ENCODE measurements at regions not wholly inside any gene's neighbourhood (a gene's known extent, or its start where the extent isn't known, plus 50 kb on each side); places are given as distances from the start of the nearest gene placed in this dataset.
"Not testable (repeated sequence)": the region's sequence is repeated elsewhere in the genome, so short reads cannot be mapped to it uniquely, and the experiment has no call there.

DNA sequence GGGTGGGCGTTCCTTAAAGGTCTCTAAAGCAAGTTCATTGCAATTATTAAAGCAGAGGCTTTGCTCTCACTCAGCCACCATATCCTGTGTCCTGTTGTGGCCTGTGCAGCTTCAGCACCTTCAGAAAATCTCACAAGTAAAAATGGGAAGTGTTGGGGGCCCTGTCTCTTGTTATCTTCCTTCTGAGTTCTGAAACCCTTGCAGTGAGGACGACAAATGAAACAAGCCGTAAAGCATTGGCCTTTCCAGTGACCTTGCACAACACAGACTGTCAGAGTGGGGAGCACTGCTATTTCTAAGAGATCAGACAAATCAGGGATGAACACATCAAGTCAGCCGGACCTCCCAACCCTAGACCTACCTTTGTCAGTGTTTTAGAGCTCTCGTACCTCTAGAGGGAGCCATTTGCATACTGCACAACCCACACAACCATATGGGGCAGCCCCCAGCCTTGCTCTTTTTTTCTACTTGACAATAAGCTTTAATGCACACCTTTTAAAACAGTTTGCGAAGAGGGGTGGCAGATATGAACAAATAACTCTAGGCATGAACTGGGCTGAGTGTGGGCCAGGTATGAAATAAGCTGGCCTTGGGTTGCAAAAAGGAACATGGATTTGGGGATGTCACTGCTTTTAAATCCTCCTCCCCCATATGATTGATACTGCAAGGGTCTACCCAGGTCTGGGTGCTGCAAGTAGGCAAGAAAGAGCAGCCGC, 89.8 kb downstream of the KATNIP start:
- Histone ChIP-seq H3K36me3 (ENCODE audit: control insufficient read depth in 4 of 4, insufficient read depth in 4 of 4, low read length in 3 of 4) (peaks cover 0 to 2% (median 0%) of the 10 kb centered on the region in 4 experiments), H3K9me3 (ENCODE audit: control extremely low read depth in 1 of 5, control insufficient read depth in 4 of 5, insufficient read depth in 2 of 5, low read depth in 1 of 5, low read length in 4 of 5) (no peaks in the 10 kb centered on the region), H3K27ac (ENCODE audit: insufficient read depth in 1 of 2, low read depth in 1 of 2, low read length in 2 of 2, poor library complexity in 1 of 2, severe bottlenecking in 2 of 2) (no peak overlapping the region), H3K27me3 (replicated peaks in 2 of 5; ENCODE audit: control insufficient read depth in 4 of 5, insufficient read depth in 5 of 5, low read length in 4 of 5) (no peaks in the 10 kb centered on the region), H3K4me3 (ENCODE audit: control insufficient read depth in 1 of 7, extremely low read depth in 1 of 7, insufficient read depth in 4 of 7, low read depth in 2 of 7, low read length in 6 of 7) (no peak overlapping the region), H3K4me1 (ENCODE audit: control extremely low read depth in 1 of 4, control insufficient read depth in 4 of 4, insufficient read depth in 4 of 4, low read length in 3 of 4) (peaks cover 0 to 14% (median 2%) of the 10 kb centered on the region in 4 experiments)
- CTCF ChIA-PET, result interaction anchor here (0.6 to 1.5 kb wide), 9 partner anchors 9 to 437 kb away, joined by 3 to 5 read pairs (median 4); no protein-coding TSS in a partner anchor
- DNase-seq, result peak; percentile 29 to 57 (median 51)
- 60% methylated on average over 4 of the region's 7 CpGs for WGBS (ENCODE audit: insufficient coverage)
- POLR2A ChIA-PET, result no interaction called here

DNA sequence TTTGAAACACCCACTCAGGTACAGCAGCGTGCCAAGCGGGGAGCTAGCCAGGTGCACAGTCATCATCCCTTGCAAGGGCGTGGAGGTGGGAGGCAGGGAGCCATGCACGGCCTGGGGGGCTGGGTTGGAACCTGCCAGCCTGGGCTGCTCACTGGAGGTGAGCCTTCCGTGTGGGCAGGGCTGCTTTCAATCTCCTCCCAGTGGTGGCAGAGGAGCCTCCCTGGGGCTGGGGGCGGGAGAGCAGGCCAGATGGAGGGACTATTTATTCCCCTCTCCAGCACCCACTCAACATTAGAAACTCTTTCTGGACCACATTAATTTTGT, 90.3 kb downstream of the KATNIP start:
- ChIA-PET POLR2A (no interaction called here), CTCF (interaction anchor here (0.8 to 1.5 kb wide), 7 partner anchors 9 to 436 kb away, joined by 3 to 5 read pairs (median 4); no protein-coding TSS in a partner anchor)
- Histone ChIP-seq H3K27ac (ENCODE audit: insufficient read depth in 1 of 2, low read depth in 1 of 2, low read length in 2 of 2, poor library complexity in 1 of 2, severe bottlenecking in 2 of 2) (no peak overlapping the region), H3K4me3 (ENCODE audit: control insufficient read depth in 1 of 7, extremely low read depth in 1 of 7, insufficient read depth in 4 of 7, low read depth in 2 of 7, low read length in 6 of 7) (no peak overlapping the region), H3K9me3 (ENCODE audit: control extremely low read depth in 1 of 5, control insufficient read depth in 4 of 5, insufficient read depth in 2 of 5, low read depth in 1 of 5, low read length in 4 of 5) (no peaks in the 10 kb centered on the region), H3K4me1 (ENCODE audit: control extremely low read depth in 1 of 4, control insufficient read depth in 4 of 4, insufficient read depth in 4 of 4, low read length in 3 of 4) (peaks cover 0 to 14% (median 2%) of the 10 kb centered on the region in 4 experiments), H3K27me3 (replicated peaks in 2 of 5; ENCODE audit: control insufficient read depth in 4 of 5, insufficient read depth in 5 of 5, low read length in 4 of 5) (no peaks in the 10 kb centered on the region), H3K36me3 (ENCODE audit: control insufficient read depth in 4 of 4, insufficient read depth in 4 of 4, low read length in 3 of 4) (peaks cover 0 to 2% (median 0%) of the 10 kb centered on the region in 4 experiments)
- WGBS (ENCODE audit: insufficient coverage), result 100% methylated on average over 5 of the region's 6 CpGs
- no peak for DNase-seq

GRCh38 chr16:27641260-27641659, 91.3 kb downstream of the KATNIP start:
- WGBS (ENCODE audit: insufficient coverage), result 99% methylated on average over 7 of the region's 9 CpGs
- Histone ChIP-seq H3K27ac (ENCODE audit: insufficient read depth in 1 of 2, low read depth in 1 of 2, low read length in 2 of 2, poor library complexity in 1 of 2, severe bottlenecking in 2 of 2) (no peak overlapping the region), H3K36me3 (ENCODE audit: control insufficient read depth in 4 of 4, insufficient read depth in 4 of 4, low read length in 3 of 4) (peaks cover 0 to 2% (median 0%) of the 10 kb centered on the region in 4 experiments), H3K4me3 (ENCODE audit: control insufficient read depth in 1 of 7, extremely low read depth in 1 of 7, insufficient read depth in 4 of 7, low read depth in 2 of 7, low read length in 6 of 7) (no peak overlapping the region), H3K9me3 (ENCODE audit: control extremely low read depth in 1 of 5, control insufficient read depth in 4 of 5, insufficient read depth in 2 of 5, low read depth in 1 of 5, low read length in 4 of 5) (no peaks in the 10 kb centered on the region), H3K27me3 (replicated peaks in 2 of 5; ENCODE audit: control insufficient read depth in 4 of 5, insufficient read depth in 5 of 5, low read length in 4 of 5) (no peaks in the 10 kb centered on the region), H3K4me1 (ENCODE audit: control extremely low read depth in 1 of 4, control insufficient read depth in 4 of 4, insufficient read depth in 4 of 4, low read length in 3 of 4) (peaks cover 0 to 16% (median under 1%) of the 10 kb centered on the region in 4 experiments)
- CTCF ChIA-PET, result interaction anchor here (1.1 kb wide), 1 partner anchor 20 kb away, joined by 3 read pairs; no protein-coding TSS in a partner anchor
- no peak for DNase-seq
- POLR2A ChIA-PET, result no interaction called here

DNA sequence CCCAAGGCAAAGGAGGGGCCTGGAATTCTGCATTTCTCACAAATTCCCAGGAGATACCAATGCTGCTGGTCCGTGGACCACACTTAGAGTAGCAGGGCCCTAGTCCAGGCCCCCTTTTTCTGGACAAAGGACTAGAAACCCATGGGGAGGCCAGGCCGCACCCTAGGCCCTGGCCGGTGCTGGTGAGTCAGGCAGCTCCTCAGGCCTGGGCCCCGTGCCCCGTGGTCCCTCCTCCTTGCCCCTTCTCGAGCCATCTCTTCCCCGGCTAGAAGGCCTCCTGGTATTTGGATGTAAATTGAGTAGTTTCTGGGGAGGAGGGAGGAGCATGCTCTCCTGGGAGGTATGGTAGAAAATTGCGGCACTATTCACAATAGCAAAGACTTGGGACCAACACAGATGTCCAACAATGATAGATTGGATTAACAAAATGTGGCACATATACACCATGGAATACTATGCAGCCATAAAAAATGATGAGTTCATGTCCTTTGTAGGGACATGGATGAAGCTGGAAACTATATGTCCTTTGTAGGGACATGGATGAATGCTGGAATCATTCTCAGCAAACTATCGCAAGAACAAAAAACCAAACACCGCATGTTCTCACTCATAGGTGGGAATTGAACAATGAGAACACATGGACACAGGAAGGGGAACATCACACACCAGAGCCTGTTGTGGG, 91.9 kb downstream of the KATNIP start:
- H3K9me3 ChIP-seq (ENCODE audit: control extremely low read depth in 1 of 5, control insufficient read depth in 4 of 5, insufficient read depth in 2 of 5, low read depth in 1 of 5, low read length in 4 of 5); H3K36me3 ChIP-seq (ENCODE audit: control insufficient read depth in 4 of 4, insufficient read depth in 4 of 4, low read length in 3 of 4); H3K4me3 ChIP-seq (ENCODE audit: control insufficient read depth in 1 of 7, extremely low read depth in 1 of 7, insufficient read depth in 4 of 7, low read depth in 2 of 7, low read length in 6 of 7); H3K27me3 ChIP-seq (replicated peaks in 2 of 5; ENCODE audit: control insufficient read depth in 4 of 5, insufficient read depth in 5 of 5, low read length in 4 of 5); H3K27ac ChIP-seq (ENCODE audit: insufficient read depth in 1 of 2, low read depth in 1 of 2, low read length in 2 of 2, poor library complexity in 1 of 2, severe bottlenecking in 2 of 2); POLR2A ChIA-PET; DNase-seq: not testable (repeated sequence)
- peaks cover 0 to 22% (median 0%) of the 10 kb centered on the region in 4 experiments for H3K4me1 ChIP-seq (ENCODE audit: control extremely low read depth in 1 of 4, control insufficient read depth in 4 of 4, insufficient read depth in 4 of 4, low read length in 3 of 4)
- CTCF ChIA-PET, result interaction anchor here (0.5 to 1.3 kb wide), 3 partner anchors 21 to 539 kb away, joined by 3 to 4 read pairs (median 3); no protein-coding TSS in a partner anchor
- WGBS (ENCODE audit: insufficient coverage), result 95% methylated on average over 6 of the region's 10 CpGs

- POLR2A ChIA-PET, result no interaction called here
- no peaks in the 10 kb centered on the region for H3K9me3 ChIP-seq (ENCODE audit: control extremely low read depth in 1 of 5, control insufficient read depth in 4 of 5, insufficient read depth in 2 of 5, low read depth in 1 of 5, low read length in 4 of 5)
- peak; percentile 5 to 33 (median 24) for DNase-seq
- no peak overlapping the region for H3K4me3 ChIP-seq (ENCODE audit: control insufficient read depth in 1 of 7, extremely low read depth in 1 of 7, insufficient read depth in 4 of 7, low read depth in 2 of 7, low read length in 6 of 7)
- CTCF ChIA-PET, result interaction anchor here (0.7 to 1.3 kb wide), 2 partner anchors 14 to 428 kb away, joined by 3 read pairs; no protein-coding TSS in a partner anchor
- 98% methylated on average over 4 of the region's 4 CpGs for WGBS (ENCODE audit: insufficient coverage)
- H3K27ac ChIP-seq (ENCODE audit: insufficient read depth in 1 of 2, low read depth in 1 of 2, low read length in 2 of 2, poor library complexity in 1 of 2, severe bottlenecking in 2 of 2), result no peak overlapping the region
- H3K36me3 ChIP-seq (ENCODE audit: control insufficient read depth in 4 of 4, insufficient read depth in 4 of 4, low read length in 3 of 4), result peaks cover 0 to 2% (median 0%) of the 10 kb centered on the region in 4 experiments
- peaks cover 0 to 24% (median 0%) of the 10 kb centered on the region in 4 experiments for H3K4me1 ChIP-seq (ENCODE audit: control extremely low read depth in 1 of 4, control insufficient read depth in 4 of 4, insufficient read depth in 4 of 4, low read length in 3 of 4)
- H3K27me3 ChIP-seq (replicated peaks in 2 of 5; ENCODE audit: control insufficient read depth in 4 of 5, insufficient read depth in 5 of 5, low read length in 4 of 5), result no peaks in the 10 kb centered on the region
These were observed 92.8 kb downstream of the KATNIP start for GRCh38 chr16:27642756-27643155.

GRCh38 chr16:27644165-27644564, 94.2 kb downstream of the KATNIP start:
- ChIA-PET POLR2A (interaction anchor here (0.5 kb wide), 1 partner anchor 396 kb away, joined by 3 read pairs; no protein-coding TSS in a partner anchor), CTCF (no interaction called here)
- Histone ChIP-seq H3K4me1 (ENCODE audit: control extremely low read depth in 1 of 4, control insufficient read depth in 4 of 4, insufficient read depth in 4 of 4, low read length in 3 of 4) (peaks cover 0 to 20% (median 0%) of the 10 kb centered on the region in 4 experiments), H3K9me3 (ENCODE audit: control extremely low read depth in 1 of 5, control insufficient read depth in 4 of 5, insufficient read depth in 2 of 5, low read depth in 1 of 5, low read length in 4 of 5) (no peaks in the 10 kb centered on the region), H3K4me3 (ENCODE audit: control insufficient read depth in 1 of 7, extremely low read depth in 1 of 7, insufficient read depth in 4 of 7, low read depth in 2 of 7, low read length in 6 of 7) (no peak overlapping the region), H3K27ac (ENCODE audit: insufficient read depth in 1 of 2, low read depth in 1 of 2, low read length in 2 of 2, poor library complexity in 1 of 2, severe bottlenecking in 2 of 2) (no peak overlapping the region), H3K27me3 (replicated peaks in 2 of 5; ENCODE audit: control insufficient read depth in 4 of 5, insufficient read depth in 5 of 5, low read length in 4 of 5) (no peaks in the 10 kb centered on the region), H3K36me3 (ENCODE audit: control insufficient read depth in 4 of 4, insufficient read depth in 4 of 4, low read length in 3 of 4) (peaks cover 0 to 9% (median 2%) of the 10 kb centered on the region in 4 experiments)
- 89% methylated on average over 8 of the region's 8 CpGs for WGBS (ENCODE audit: insufficient coverage)
- no peak for DNase-seq

DNA sequence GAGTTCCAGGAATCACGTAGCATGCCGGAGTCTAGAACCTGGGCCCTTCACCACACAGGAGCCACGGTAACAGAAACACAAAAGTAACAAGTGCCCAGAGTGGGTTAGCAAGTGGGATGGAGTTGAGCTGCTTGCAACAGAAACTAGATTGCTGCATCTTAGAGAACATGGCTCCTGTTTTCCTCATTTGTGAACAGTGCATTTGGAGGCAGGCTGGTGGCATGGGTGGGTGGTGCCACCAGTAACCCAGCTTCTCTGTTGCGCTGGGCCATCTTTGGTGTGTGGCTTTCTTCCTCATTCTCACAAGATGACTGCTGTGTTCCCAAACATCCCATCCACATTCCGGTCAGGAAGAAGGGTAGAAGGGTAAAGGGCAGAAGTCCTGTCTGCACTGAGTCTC, 95.5 kb downstream of the KATNIP start:
- DNase-seq, result no peak
- peaks cover 0 to 9% (median 2%) of the 10 kb centered on the region in 4 experiments for H3K36me3 ChIP-seq (ENCODE audit: control insufficient read depth in 4 of 4, insufficient read depth in 4 of 4, low read length in 3 of 4)
- H3K4me1 ChIP-seq (ENCODE audit: control extremely low read depth in 1 of 4, control insufficient read depth in 4 of 4, insufficient read depth in 4 of 4, low read length in 3 of 4), result peaks cover 0 to 11% (median 0%) of the 10 kb centered on the region in 4 experiments
- 100% methylated on average over 2 of the region's 5 CpGs for WGBS (ENCODE audit: insufficient coverage)
- H3K27ac ChIP-seq (ENCODE audit: insufficient read depth in 1 of 2, low read depth in 1 of 2, low read length in 2 of 2, poor library complexity in 1 of 2, severe bottlenecking in 2 of 2), result no peak overlapping the region
- CTCF ChIA-PET, result interaction anchor here (0.6 to 1.8 kb wide), 2 partner anchors 9 to 15 kb away, joined by 3 read pairs; no protein-coding TSS in a partner anchor
- H3K27me3 ChIP-seq (replicated peaks in 2 of 5; ENCODE audit: control insufficient read depth in 4 of 5, insufficient read depth in 5 of 5, low read length in 4 of 5), result no peaks in the 10 kb centered on the region
- H3K9me3 ChIP-seq (ENCODE audit: control extremely low read depth in 1 of 5, control insufficient read depth in 4 of 5, insufficient read depth in 2 of 5, low read depth in 1 of 5, low read length in 4 of 5), result no peaks in the 10 kb centered on the region
- POLR2A ChIA-PET, result no interaction called here
- H3K4me3 ChIP-seq (ENCODE audit: control insufficient read depth in 1 of 7, extremely low read depth in 1 of 7, insufficient read depth in 4 of 7, low read depth in 2 of 7, low read length in 6 of 7), result no peak overlapping the region
